ENCODE measurements at regions not wholly inside any gene's neighbourhood (a gene's known extent, or its start where the extent isn't known, plus 50 kb on each side); places are given as distances from the start of the nearest gene placed in this dataset.

DNA sequence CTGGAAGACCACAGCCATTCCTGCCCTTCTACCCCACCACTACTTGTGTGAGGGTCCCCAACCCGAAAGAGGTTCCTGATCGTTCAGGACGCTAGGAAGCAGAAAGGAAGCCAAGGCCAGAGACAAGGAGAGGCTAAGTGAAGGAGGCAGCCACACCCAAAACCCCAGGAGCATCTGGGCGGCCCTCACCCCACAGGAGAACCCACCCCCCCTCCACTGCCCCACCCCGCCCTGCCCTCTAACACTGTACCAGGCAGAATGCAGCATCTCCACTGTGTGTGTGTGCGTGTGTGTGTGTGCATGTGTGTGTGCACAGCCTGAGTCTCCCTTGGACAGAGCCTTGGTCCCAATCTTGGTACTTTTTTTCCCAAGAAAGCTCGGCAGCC, 207.5 kb upstream of the HAAO start:
- TF ChIP-seq, protein P1, sequence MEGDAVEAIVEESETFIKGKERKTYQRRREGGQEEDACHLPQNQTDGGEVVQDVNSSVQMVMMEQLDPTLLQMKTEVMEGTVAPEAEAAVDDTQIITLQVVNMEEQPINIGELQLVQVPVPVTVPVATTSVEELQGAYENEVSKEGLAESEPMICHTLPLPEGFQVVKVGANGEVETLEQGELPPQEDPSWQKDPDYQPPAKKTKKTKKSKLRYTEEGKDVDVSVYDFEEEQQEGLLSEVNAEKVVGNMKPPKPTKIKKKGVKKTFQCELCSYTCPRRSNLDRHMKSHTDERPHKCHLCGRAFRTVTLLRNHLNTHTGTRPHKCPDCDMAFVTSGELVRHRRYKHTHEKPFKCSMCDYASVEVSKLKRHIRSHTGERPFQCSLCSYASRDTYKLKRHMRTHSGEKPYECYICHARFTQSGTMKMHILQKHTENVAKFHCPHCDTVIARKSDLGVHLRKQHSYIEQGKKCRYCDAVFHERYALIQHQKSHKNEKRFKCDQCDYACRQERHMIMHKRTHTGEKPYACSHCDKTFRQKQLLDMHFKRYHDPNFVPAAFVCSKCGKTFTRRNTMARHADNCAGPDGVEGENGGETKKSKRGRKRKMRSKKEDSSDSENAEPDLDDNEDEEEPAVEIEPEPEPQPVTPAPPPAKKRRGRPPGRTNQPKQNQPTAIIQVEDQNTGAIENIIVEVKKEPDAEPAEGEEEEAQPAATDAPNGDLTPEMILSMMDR (conservative IDR thresholded peaks at IDR 0.05; ENCODE audit: low read length), result no peak
- TF ChIP-seq EZH2phosphoT487 (IDR thresholded peaks at IDR 0.05; ENCODE audit: borderline replicate concordance), result no peak

All from Loucy (cell line).